ENCODE measurements at regions not wholly inside any gene's neighbourhood (a gene's known extent, or its start where the extent isn't known, plus 50 kb on each side); places are given as distances from the start of the nearest gene placed in this dataset.
"Not testable (repeated sequence)": the region's sequence is repeated elsewhere in the genome, so short reads cannot be mapped to it uniquely, and the experiment has no call there.

DNA sequence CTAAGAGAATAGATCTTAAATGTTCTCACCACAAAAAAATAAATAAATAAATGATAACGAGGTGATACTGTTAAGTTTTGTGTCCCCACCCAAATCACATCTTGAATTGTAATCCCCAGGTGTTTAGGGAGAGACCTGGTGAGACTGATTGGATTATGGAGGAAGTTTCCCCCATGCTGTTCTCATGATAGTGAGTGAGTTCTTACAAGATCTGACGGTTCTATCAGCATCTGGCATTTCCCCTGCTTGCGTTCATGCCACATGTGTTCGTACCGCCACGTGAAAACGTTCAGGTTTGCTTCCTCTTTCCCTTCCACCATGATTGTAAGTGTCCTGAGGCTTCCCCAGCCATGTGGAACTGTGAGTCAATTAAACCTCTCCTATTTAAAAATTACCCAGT lies 1514.8 kb upstream of the TENM4 start:
- no peaks in the 10 kb centered on the region for H3K9me3 ChIP-seq (ENCODE audit: control insufficient read depth in 3 of 3, low read length in 3 of 3)

DNA sequence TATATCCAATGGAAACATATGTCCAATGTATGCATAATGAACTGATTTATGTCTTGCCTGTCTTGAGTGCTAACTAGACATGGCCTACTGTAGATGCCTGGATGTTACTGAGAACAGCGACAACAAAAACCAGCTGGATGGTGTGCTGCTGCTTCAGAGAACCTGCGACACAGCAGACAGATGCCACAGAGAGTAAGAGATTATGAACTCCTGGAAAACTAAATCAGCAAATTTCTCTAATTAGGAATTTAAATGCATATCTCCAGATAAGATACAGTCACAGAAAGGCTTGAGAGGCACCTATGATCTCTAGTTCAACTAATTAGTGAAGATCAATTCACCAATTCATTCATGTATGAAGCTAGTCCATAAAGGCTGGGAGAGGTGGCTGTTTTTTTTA lies 1508.0 kb upstream of the TENM4 start:
- Histone ChIP-seq H3K9ac (ENCODE audit: low read depth in 1 of 3, low read length in 3 of 3) (no peak overlapping the region), H3K4me3 (ENCODE audit: low read length in 3 of 3) (no peak overlapping the region), H3K4me1 (ENCODE audit: control insufficient read depth in 3 of 3, insufficient read depth in 3 of 3, low read length in 3 of 3) (no peaks in the 10 kb centered on the region), H3K9me3 (ENCODE audit: control insufficient read depth in 3 of 3, low read length in 3 of 3) (peaks cover 0 to 4% (median 0%) of the 10 kb centered on the region in 3 donors), H3K27me3 (ENCODE audit: control insufficient read depth in 3 of 3, insufficient read depth in 3 of 3, low read length in 3 of 3) (no peaks in the 10 kb centered on the region), H3K36me3 (ENCODE audit: control insufficient read depth in 3 of 3, insufficient read depth in 3 of 3, low read length in 3 of 3) (no peaks in the 10 kb centered on the region), H3K27ac (ENCODE audit: low read depth, low read length) (no peak overlapping the region)

More for the DNA sequence above, 1514.8 kb upstream of the TENM4 start:
- Histone ChIP-seq H3K27me3 (ENCODE audit: control insufficient read depth in 3 of 3, insufficient read depth in 3 of 3, low read length in 3 of 3) (no peaks in the 10 kb centered on the region), H3K4me3 (ENCODE audit: low read length in 3 of 3) (no peak overlapping the region), H3K9ac (ENCODE audit: low read depth in 1 of 3, low read length in 3 of 3) (no peak overlapping the region), H3K27ac (ENCODE audit: low read depth, low read length) (no peak overlapping the region), H3K4me1 (ENCODE audit: control insufficient read depth in 3 of 3, insufficient read depth in 3 of 3, low read length in 3 of 3) (no peaks in the 10 kb centered on the region), H3K36me3 (ENCODE audit: control insufficient read depth in 3 of 3, insufficient read depth in 3 of 3, low read length in 3 of 3) (no peaks in the 10 kb centered on the region)

DNA sequence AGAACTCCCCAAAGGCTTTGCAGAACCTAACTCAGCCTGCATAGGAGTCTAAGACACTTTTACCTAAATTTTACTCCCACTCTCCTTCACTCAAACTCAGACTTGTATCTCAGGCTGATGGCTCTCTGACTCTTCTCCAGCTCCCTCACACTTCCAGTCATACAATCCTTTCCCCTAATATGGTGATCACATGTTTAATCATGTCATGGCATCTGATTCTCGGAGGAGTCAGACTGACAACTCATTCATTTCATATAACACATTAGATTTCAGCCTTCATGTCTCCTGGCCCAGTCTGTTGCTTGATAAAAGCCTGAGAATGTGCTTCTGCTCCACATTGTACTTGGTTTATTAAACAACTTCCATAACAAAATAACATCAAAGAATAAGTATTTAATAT lies 1503.9 kb upstream of the TENM4 start:
- Histone ChIP-seq H3K27me3 (ENCODE audit: control insufficient read depth in 3 of 3, insufficient read depth in 3 of 3, low read length in 3 of 3) (no peaks in the 10 kb centered on the region), H3K4me3 (ENCODE audit: low read length in 3 of 3) (no peak overlapping the region), H3K36me3 (ENCODE audit: control insufficient read depth in 3 of 3, insufficient read depth in 3 of 3, low read length in 3 of 3) (no peaks in the 10 kb centered on the region), H3K9me3 (ENCODE audit: control insufficient read depth in 3 of 3, low read length in 3 of 3) (peaks cover 0 to 4% (median 0%) of the 10 kb centered on the region in 3 donors), H3K27ac (ENCODE audit: low read depth, low read length) (no peak overlapping the region), H3K9ac (ENCODE audit: low read depth in 1 of 3, low read length in 3 of 3) (no peak overlapping the region), H3K4me1 (ENCODE audit: control insufficient read depth in 3 of 3, insufficient read depth in 3 of 3, low read length in 3 of 3) (no peaks in the 10 kb centered on the region)

DNA sequence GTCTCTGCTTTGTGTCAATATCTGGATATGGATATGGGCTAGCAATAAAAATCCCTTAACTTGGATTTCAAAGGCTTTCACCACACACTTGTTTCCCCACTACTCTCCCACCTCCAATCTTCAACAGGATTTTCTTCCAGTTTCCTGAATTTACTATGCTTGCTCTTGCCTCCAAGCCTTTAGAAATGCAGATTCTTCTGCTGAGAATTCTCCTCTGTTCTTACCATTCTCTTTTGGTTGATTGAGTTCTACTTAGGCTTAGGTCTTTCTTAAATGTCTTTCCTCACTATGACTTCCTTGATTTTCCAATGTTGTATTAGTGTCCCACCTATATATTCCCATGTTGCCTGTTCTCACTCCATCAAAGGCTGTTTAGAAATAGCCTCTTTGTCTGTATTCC lies 1502.4 kb upstream of the TENM4 start:
- no peak overlapping the region for H3K27ac ChIP-seq (ENCODE audit: low read depth, low read length)
- H3K9me3 ChIP-seq (ENCODE audit: control insufficient read depth in 3 of 3, low read length in 3 of 3) = no peaks in the 10 kb centered on the region
- no peaks in the 10 kb centered on the region for H3K4me1 ChIP-seq (ENCODE audit: control insufficient read depth in 3 of 3, insufficient read depth in 3 of 3, low read length in 3 of 3)
- H3K36me3 ChIP-seq (ENCODE audit: control insufficient read depth in 3 of 3, insufficient read depth in 3 of 3, low read length in 3 of 3) = no peaks in the 10 kb centered on the region
- no peak overlapping the region for H3K4me3 ChIP-seq (ENCODE audit: low read length in 3 of 3)
- H3K27me3 ChIP-seq (ENCODE audit: control insufficient read depth in 3 of 3, insufficient read depth in 3 of 3, low read length in 3 of 3) = no peaks in the 10 kb centered on the region
- no peak overlapping the region for H3K9ac ChIP-seq (ENCODE audit: low read depth in 1 of 3, low read length in 3 of 3)

DNA sequence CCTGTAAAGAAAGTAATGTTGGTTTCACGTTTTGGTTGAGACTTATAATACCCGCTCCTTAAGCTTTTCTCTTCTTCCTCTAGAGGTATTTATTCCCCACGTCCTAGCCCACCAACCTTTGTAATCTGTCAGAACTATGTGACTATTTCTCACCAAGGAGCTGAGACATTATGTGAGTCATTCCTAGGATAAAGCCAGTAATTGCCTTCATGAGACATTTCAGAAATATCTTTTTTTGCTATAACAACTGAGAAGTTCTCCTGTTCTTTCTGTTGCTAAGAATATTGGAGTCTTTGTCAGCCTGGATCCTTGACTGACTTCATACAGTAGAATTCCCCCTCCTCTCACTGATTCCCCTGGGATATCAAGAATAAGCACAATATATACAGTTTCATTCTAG lies 1497.0 kb upstream of the TENM4 start:
- Histone ChIP-seq H3K27me3 (ENCODE audit: control insufficient read depth in 3 of 3, insufficient read depth in 3 of 3, low read length in 3 of 3) (no peaks in the 10 kb centered on the region), H3K9ac (ENCODE audit: low read depth in 1 of 3, low read length in 3 of 3) (no peak overlapping the region), H3K4me1 (ENCODE audit: control insufficient read depth in 3 of 3, insufficient read depth in 3 of 3, low read length in 3 of 3) (no peaks in the 10 kb centered on the region), H3K9me3 (ENCODE audit: control insufficient read depth in 3 of 3, low read length in 3 of 3) (no peaks in the 10 kb centered on the region), H3K27ac (ENCODE audit: low read depth, low read length) (no peak overlapping the region), H3K4me3 (ENCODE audit: low read length in 3 of 3) (no peak overlapping the region), H3K36me3 (ENCODE audit: control insufficient read depth in 3 of 3, insufficient read depth in 3 of 3, low read length in 3 of 3) (no peaks in the 10 kb centered on the region)

DNA sequence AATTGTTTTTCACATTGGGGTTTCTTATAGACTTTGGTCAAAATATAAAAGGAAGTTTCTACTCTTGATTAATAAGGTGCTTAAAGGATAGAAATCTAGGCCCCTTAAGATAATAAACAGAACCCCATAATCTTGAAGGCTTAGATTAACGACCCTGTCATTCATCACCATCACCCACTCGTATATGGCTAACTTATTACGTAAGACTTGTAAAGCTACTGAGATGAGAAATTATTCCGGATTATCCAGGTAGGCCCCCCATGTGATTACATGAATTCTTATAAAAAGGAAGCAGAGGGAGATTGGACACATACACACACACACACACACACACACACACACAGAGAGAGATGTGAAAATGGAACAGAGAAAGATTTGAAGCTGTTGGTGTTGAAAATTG lies 1489.2 kb upstream of the TENM4 start:
- H3K27ac ChIP-seq (ENCODE audit: low read depth, low read length) = no peak overlapping the region
- H3K27me3 ChIP-seq (ENCODE audit: control insufficient read depth in 3 of 3, insufficient read depth in 3 of 3, low read length in 3 of 3) = no peaks in the 10 kb centered on the region
- no peak overlapping the region for H3K4me3 ChIP-seq (ENCODE audit: low read length in 3 of 3)
- no peaks in the 10 kb centered on the region for H3K9me3 ChIP-seq (ENCODE audit: control insufficient read depth in 3 of 3, low read length in 3 of 3)
- no peaks in the 10 kb centered on the region for H3K4me1 ChIP-seq (ENCODE audit: control insufficient read depth in 3 of 3, insufficient read depth in 3 of 3, low read length in 3 of 3)
- no peak overlapping the region for H3K9ac ChIP-seq (ENCODE audit: low read depth in 1 of 3, low read length in 3 of 3)
- no peaks in the 10 kb centered on the region for H3K36me3 ChIP-seq (ENCODE audit: control insufficient read depth in 3 of 3, insufficient read depth in 3 of 3, low read length in 3 of 3)

DNA sequence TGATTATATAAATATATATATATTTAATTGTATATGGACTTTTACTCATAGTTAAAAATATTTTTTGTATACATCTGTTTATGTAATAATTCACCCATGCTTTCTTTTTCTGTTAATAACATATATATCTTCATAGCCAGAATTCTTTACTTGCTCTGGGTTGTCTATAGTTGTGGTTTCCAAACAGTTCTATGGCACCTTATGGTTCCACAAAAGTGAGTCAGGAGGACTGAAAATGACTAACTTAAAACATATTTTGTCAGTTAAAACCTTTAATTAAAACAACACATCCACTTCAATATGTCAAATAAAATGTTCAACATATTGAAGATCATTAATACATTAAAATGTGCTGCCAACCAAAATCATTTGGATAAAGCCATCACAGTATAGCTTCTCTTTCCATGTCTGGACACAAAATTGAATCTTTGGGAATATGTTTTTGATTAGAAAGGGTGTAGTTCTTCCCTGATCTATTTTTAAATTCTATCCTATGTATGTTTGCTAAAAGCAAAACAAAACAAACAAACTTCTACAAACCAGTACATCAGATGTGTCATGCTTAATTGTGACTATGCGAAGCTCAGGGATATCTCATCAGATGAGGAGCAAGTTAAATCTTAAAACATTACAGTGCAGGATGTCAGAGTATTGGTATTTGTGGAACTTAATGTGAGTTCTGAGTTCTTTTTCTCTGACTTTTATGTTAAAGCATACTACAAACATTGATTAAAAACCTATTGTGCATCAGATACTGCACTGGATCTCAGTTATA lies 1488.4 kb upstream of the TENM4 start:
- Histone ChIP-seq H3K9me3 (ENCODE audit: control insufficient read depth in 3 of 3, low read length in 3 of 3) (no peaks in the 10 kb centered on the region), H3K4me1 (ENCODE audit: control insufficient read depth in 3 of 3, insufficient read depth in 3 of 3, low read length in 3 of 3) (no peaks in the 10 kb centered on the region), H3K9ac (ENCODE audit: low read depth in 1 of 3, low read length in 3 of 3) (no peak overlapping the region), H3K27ac (ENCODE audit: low read depth, low read length) (no peak overlapping the region), H3K36me3 (ENCODE audit: control insufficient read depth in 3 of 3, insufficient read depth in 3 of 3, low read length in 3 of 3) (no peaks in the 10 kb centered on the region), H3K27me3 (ENCODE audit: control insufficient read depth in 3 of 3, insufficient read depth in 3 of 3, low read length in 3 of 3) (no peaks in the 10 kb centered on the region), H3K4me3 (ENCODE audit: low read length in 3 of 3) (no peak overlapping the region)

DNA sequence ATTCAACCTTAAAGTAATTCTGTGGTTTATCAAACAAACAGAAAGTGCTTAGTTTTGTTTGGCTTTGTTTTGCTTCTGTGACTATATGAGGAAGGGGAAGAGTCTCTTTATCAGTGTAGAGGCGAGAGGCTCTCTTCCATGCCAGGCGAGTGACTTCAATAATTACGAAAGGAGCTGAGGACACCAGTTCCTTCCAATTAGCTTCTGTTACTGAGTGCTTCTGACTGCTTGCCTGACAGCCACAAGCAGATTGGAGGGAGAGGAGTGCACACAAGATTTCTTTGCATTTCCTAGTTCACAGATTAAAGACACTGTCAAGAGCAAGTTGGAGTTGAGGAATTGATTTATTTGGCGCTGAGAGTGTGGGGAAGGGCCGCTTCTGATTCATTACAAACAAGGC lies 1484.5 kb upstream of the TENM4 start:
- no peaks in the 10 kb centered on the region for H3K9me3 ChIP-seq (ENCODE audit: control insufficient read depth in 3 of 3, low read length in 3 of 3)
- H3K9ac ChIP-seq (ENCODE audit: low read depth in 1 of 3, low read length in 3 of 3) = no peak overlapping the region

DNA sequence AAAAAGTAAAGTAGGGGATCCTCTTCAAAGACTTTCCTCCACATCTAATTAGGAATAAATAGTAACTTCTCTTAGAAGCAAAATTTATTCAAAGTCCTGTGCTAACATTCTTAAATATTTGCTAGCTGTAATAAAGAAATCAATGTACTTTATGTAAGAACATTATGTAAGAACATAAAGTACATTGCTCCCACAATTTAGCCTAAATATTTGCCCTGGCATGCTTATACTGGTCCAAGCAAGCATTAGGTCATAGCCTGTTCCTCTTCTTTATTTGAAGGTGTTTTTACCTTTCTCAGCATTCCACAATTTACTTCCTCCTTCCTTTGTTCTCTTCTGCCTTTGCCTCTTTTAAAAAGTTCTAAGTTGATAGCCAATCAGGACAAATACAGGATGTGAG lies 1480.5 kb upstream of the TENM4 start:
- not testable (repeated sequence) for H3K9ac ChIP-seq (ENCODE audit: low read depth in 1 of 3, low read length in 3 of 3); H3K36me3 ChIP-seq (ENCODE audit: control insufficient read depth in 3 of 3, insufficient read depth in 3 of 3, low read length in 3 of 3)

More for the DNA sequence above, 1484.5 kb upstream of the TENM4 start:
- Histone ChIP-seq H3K4me3 (ENCODE audit: low read length in 3 of 3) (no peak overlapping the region), H3K27me3 (ENCODE audit: control insufficient read depth in 3 of 3, insufficient read depth in 3 of 3, low read length in 3 of 3) (no peaks in the 10 kb centered on the region), H3K36me3 (ENCODE audit: control insufficient read depth in 3 of 3, insufficient read depth in 3 of 3, low read length in 3 of 3) (no peaks in the 10 kb centered on the region), H3K4me1 (ENCODE audit: control insufficient read depth in 3 of 3, insufficient read depth in 3 of 3, low read length in 3 of 3) (no peaks in the 10 kb centered on the region), H3K27ac (ENCODE audit: low read depth, low read length) (no peak overlapping the region)

DNA sequence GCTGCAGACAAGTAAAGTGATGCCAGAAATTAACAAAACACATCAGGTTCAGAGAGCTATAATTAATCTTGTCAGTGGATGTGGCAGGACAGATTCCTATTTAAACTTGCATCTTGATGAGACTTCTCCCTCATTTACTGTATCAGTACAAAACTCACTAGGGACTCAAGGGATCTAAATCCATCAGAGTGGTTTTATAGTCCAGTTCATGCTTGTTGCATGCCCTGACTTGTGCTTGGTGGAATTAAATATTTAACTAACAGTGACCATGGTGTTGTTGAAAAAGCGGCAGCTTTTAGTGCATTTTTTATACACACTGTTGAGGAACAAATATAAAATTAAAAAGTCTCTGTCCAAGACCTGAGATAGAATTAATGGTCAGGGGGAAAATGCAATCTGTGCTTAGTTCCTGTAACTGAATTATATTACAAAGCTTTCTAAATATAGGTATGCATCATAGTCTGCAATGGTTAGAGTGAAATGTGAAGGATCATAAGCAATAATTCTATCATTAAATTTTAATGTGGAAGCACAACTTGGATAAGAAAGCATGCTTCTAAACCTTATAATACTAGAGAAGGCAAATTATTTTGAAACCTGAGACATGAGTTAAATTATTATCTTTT lies 1475.5 kb upstream of the TENM4 start:
- no peak overlapping the region for H3K27ac ChIP-seq (ENCODE audit: low read depth, low read length)

More for the DNA sequence above, 1480.5 kb upstream of the TENM4 start:
- H3K27me3 ChIP-seq (ENCODE audit: control insufficient read depth in 3 of 3, insufficient read depth in 3 of 3, low read length in 3 of 3); H3K27ac ChIP-seq (ENCODE audit: low read depth, low read length); H3K9me3 ChIP-seq (ENCODE audit: control insufficient read depth in 3 of 3, low read length in 3 of 3); H3K4me3 ChIP-seq (ENCODE audit: low read length in 3 of 3); H3K4me1 ChIP-seq (ENCODE audit: control insufficient read depth in 3 of 3, insufficient read depth in 3 of 3, low read length in 3 of 3): not testable (repeated sequence)

More for the DNA sequence above, 1475.5 kb upstream of the TENM4 start:
- no peak overlapping the region for H3K9ac ChIP-seq (ENCODE audit: low read depth in 1 of 3, low read length in 3 of 3)
- H3K4me3 ChIP-seq (ENCODE audit: low read length in 3 of 3) = no peak overlapping the region
- H3K27me3 ChIP-seq (ENCODE audit: control insufficient read depth in 3 of 3, insufficient read depth in 3 of 3, low read length in 3 of 3) = no peaks in the 10 kb centered on the region
- H3K4me1 ChIP-seq (ENCODE audit: control insufficient read depth in 3 of 3, insufficient read depth in 3 of 3, low read length in 3 of 3) = no peaks in the 10 kb centered on the region
- H3K9me3 ChIP-seq (ENCODE audit: control insufficient read depth in 3 of 3, low read length in 3 of 3) = no peaks in the 10 kb centered on the region
- H3K36me3 ChIP-seq (ENCODE audit: control insufficient read depth in 3 of 3, insufficient read depth in 3 of 3, low read length in 3 of 3) = no peaks in the 10 kb centered on the region
